HEK293 (cell line): ENCODE measurements at regions not wholly inside any gene's neighbourhood (a gene's known extent, or its start where the extent isn't known, plus 50 kb on each side); places are given as distances from the start of the nearest gene placed in this dataset.

Experiments used
- REST ChIP-seq: fragments of 450-650 bp; formaldehyde crosslinking; IDR thresholded peaks from 2 replicates; pipeline ENCODE4 v1.5.1; 2016; ENCODE audit warnings: missing biosample characterization, missing genetic modification characterization
- YY1 ChIP-seq: fragments of 450-650 bp; formaldehyde crosslinking; IDR thresholded peaks from 2 replicates; pipeline ENCODE4 v1.5.1; 2018; ENCODE audit warnings: missing biosample characterization, missing genetic modification characterization
- ZNF510 ChIP-seq: fragments of 450-650 bp; formaldehyde crosslinking; IDR thresholded peaks from 2 replicates; pipeline ENCODE4 v1.5.1; 2018; ENCODE audit warnings: mild to moderate bottlenecking, missing genetic modification characterization, missing biosample characterization; ENCODE audit not compliant: insufficient replicate concordance
- ZNF514 ChIP-seq: fragments of 450-650 bp; formaldehyde crosslinking; IDR thresholded peaks from 2 replicates; pipeline ENCODE4 v1.5.1; 2016; ENCODE audit warnings: missing biosample characterization, missing genetic modification characterization
- ZNF561 ChIP-seq: fragments of 450-650 bp; IDR thresholded peaks from 2 replicates; pipeline ENCODE4 v1.5.1; 2018; ENCODE audit warnings: missing biosample characterization, missing genetic modification characterization, borderline replicate concordance

GRCh38 chr17:27009087-27009486 lies 284.8 kb upstream of the WSB1 start:
- TF ChIP-seq YY1 (tag by site-specific recombination): no peak
- no peak for TF ChIP-seq ZNF514 (tag by site-specific recombination)
- no peak for TF ChIP-seq REST (tag by site-specific recombination)
- no peak for TF ChIP-seq ZNF561 (tag by site-specific recombination)
- no peak for TF ChIP-seq ZNF510 (tag by site-specific recombination)
